ENCODE measurements at regions not wholly inside any gene's neighbourhood (a gene's known extent, or its start where the extent isn't known, plus 50 kb on each side); places are given as distances from the start of the nearest gene placed in this dataset.
"Not testable (repeated sequence)": the region's sequence is repeated elsewhere in the genome, so short reads cannot be mapped to it uniquely, and the experiment has no call there.

- DNase-seq (ENCODE audit: low spot score) = no peak
Measured at GRCh38 chr15:96177279-96177678, 153.2 kb upstream of the NR2F2 start.

DNA sequence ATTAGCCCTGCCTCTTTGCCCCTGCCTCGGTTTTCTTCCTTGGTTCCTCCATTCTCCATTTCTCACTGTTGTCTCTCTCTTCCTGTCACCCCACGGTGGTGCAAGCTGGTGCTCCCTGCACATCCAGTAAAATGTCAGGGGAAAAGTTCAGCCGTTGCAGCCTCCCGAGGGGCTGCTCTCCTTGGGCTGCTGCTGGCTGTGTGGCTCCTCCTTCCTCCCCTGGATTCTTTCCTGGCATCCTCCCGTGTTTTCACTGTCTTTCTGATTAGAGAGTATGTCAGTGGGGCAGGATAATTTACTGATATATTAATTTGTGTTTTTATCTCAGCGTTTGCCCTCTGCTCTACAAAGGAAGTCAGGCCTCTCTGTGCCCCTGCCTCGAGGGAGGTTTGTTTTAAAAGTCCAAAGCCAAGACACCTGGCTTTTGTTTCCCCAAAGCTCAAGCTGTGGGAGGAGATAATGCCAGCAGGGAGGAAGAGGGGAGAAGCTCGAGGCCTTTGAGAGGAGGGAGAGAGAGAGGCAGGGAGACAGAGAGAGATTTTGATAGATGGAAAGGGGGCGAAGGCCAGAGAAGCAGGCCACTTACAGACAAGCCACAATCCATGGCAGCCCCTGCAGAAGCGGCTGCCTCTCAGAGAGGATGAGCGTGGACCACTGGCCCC lies 150.3 kb upstream of the NR2F2 start:
- no peak for DNase-seq (ENCODE audit: low spot score)

DNA sequence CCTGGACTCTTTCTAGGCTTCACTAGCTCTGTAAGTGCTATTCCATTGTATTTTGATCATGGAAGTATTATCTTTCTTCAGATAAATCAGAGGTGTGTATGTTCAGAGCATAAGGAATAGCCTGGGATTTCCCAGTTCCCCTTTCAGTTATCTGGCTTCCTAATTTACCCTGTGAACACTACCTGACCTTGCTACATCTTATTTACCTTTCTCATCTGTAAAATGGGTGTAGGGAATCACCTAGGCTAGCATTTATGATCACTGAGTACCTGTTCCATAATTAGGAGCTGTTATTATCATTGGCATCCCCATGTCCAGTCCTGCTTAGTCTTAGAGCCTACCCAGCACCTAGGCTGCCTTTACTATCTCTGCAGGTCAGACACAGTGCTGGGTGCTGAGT lies 149.3 kb upstream of the NR2F2 start:
- DNase-seq (ENCODE audit: low spot score) = no peak

GRCh38 chr15:96181873-96182301 lies 148.6 kb upstream of the NR2F2 start:
- peak; percentile 66 for DNase-seq (ENCODE audit: low spot score)

DNA sequence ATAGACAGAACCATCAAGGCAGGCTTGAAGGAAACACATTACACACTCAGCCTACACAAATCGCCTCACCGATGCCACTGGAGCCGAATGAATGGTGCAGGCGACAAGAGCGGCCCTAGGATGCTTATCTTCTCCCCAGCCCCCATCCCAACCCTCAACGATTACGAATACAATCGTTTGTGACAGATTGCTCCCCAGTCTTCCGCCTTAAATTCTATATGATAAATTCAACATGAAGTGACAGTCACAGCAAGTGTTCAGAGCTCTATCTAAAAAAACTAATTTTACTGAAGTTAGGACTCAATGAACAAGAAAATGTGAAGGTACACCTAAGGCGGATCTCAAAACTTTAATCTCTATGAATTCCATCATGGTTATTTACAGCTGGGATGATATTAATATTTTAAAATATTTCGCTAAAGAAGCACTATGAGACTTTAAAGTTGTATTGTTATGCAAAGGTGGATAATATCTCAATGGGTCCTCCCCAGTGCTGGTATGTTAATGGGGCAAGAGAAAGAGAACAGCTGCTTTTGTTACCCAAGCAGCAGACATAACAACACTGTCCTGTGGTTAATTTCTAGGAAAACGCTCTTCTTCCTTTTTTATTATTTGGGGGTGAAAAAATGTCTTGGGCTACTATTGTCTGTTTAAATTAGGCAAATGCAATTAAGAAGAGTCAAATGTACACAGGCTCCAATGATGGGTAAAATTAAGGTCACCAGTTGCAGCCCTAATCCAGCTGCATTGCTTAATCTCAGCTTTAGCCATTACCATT lies 147.6 kb upstream of the NR2F2 start:
- DNase-seq (ENCODE audit: low spot score) = no peak

DNA sequence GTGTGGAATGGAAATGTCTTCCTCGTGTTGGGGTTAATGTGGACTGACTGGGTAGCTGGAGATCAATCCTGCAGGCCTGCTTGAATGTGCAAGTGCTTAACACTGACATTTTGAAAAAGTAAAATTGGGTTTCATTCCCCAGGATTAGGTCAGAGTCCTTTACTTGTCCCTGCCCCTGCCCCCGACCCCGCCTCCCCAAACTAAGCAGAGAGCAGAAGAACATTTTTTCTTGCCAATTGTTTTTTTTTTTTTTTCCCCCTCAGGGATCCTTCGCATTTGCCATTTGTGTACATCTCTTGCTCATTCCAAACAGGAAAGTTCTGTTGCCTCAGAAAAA lies 147.0 kb upstream of the NR2F2 start:
- no peak for DNase-seq (ENCODE audit: low spot score)

DNA sequence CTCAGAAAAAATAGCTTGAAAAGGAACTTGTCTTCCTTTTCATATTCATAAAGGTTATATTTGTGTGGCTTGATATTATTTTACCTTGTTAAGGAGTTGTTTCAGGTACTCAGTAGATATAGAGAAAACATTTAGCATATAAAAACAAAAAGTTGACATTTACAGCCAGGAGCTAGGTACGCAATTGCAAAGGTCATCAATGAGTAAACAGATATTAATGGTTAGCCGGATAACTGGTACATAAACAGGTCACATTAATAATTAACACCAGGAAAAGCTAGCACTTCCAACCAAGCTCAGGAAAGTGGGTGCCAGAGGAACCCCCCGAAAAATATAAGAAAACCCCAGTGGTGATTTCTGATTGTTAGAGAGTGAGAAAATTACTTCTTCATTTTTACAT lies 146.6 kb upstream of the NR2F2 start:
- no peak for DNase-seq (ENCODE audit: low spot score)

DNA sequence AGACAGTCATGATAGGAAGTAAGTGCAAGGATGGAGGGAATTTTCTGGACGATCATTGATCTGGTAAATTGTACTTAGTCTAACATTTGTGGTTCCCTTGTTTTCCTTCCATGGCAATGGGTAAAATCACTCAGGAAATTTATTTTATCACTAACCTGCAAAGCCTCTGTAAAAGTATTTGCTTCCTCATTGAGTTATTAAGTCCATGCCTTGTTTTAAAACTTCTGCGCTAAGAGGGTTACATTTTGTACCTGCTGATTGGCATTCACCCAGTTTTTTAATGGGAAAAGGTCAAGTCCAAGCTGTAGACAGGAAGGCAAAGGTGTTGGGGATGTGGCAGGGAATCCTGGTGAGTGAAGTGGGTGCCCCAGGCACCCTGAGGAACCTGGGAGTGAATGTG lies 146.2 kb upstream of the NR2F2 start:
- no peak for DNase-seq (ENCODE audit: low spot score)

- DNase-seq (ENCODE audit: low spot score) = no peak
Measured at GRCh38 chr15:96186105-96186504, 144.4 kb upstream of the NR2F2 start.

DNA sequence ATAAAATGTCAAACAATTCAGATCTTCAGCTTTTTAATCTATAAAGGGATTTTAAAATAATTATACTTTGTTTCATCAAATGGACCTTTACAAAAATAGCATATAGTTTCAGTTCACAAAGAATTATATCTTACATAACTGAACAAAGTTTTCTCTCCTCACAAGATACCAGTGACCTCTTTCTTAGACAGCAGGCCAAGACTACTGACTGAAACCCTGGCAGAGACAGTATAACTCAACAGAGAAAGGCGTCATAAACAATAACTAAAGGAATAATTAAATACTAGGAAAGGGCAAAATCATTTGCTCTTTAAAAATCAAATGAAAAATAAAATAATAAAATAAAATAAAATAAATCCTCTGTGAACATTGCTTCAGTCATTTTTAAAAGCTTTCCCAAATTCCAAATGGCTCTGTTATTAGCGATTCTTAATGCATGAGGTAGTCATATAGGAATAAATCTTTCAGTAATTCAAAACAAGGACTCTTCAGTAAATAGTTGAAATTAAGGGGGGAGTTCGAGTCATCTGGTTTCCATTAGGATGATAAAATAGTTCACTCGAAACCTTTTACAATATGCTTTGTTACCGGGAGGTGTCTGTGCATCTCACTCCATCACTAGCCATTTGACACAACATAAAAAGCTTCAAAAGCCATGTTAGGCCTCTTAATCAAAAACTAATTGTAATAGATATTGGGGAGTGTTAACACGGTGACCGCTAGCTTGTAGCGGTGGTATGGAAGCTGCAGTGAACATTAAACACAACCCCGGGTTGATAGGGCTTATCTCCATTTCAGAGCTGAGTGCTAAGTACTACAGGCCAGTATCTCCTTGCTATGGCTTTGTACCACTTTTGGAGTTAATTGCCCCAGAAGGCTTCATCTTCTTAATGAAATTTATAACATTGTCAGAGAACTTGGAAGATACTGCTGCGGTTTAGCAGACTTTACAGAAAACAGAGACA lies 142.9 kb upstream of the NR2F2 start:
- no peak for DNase-seq (ENCODE audit: low spot score)

DNA sequence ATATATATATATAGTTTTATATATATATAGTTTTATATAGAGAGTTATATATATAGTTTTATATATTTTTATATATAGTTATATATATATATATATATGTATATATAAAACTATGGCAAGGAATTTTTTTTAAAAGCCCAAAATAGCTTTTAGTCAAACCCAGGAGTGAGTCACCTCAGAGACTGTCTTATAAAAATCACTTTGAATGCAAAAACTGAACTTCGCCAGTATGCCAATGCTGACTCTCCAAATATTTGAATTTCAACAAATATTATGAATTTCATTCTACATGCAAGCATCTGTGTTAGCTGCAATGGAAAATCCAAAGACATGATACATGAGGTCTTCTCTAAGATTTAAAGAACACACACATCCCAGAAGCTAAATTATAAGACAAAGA lies 132.8 kb upstream of the NR2F2 start:
- no peak for DNase-seq (ENCODE audit: low spot score)

- DNase-seq (ENCODE audit: low spot score) = no peak
Measured at GRCh38 chr15:96199111-96199510, 131.4 kb upstream of the NR2F2 start.

- DNase-seq (ENCODE audit: low spot score) = no peak
Measured at GRCh38 chr15:96200357-96200967, 130.0 kb upstream of the NR2F2 start.

DNA sequence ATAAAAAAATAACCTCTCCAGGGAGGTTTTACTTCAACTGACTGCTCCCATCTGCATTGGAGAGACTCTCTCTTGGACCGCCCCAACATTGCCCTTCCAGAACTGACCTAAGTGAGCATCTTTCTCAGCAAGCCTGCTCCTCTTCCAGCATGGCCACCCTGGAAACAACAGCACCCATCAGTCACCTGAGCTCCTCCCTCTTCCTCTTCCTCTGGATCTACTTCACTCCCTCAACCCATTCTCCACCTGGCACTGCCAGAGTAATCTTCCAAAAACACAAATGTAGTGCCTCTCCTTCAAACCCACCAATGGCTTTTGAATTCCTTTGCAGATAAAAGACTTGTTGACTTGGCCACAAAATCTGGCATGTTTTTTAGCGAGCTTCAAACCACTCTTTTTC lies 128.8 kb upstream of the NR2F2 start:
- DNase-seq (ENCODE audit: low spot score) = no peak

DNA sequence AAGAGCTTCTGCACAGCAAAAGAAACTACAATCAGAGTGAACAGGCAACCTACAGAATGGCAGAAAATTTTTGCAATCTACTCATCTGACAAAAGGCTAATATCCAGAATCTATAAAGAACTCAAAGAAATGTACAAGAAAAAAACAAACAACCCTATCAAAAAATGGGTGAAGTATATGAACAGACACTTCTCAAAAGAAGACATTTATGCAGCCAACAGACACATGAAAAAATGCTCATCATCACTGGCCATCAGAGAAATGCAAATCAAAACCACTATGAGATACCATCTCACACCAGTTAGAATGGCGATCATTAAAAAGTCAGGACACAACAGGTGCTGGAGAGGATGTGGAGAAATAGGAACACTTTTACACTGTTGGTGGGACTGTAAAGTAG lies 124.9 kb upstream of the NR2F2 start:
- DNase-seq (ENCODE audit: low spot score) = not testable (repeated sequence)

DNA sequence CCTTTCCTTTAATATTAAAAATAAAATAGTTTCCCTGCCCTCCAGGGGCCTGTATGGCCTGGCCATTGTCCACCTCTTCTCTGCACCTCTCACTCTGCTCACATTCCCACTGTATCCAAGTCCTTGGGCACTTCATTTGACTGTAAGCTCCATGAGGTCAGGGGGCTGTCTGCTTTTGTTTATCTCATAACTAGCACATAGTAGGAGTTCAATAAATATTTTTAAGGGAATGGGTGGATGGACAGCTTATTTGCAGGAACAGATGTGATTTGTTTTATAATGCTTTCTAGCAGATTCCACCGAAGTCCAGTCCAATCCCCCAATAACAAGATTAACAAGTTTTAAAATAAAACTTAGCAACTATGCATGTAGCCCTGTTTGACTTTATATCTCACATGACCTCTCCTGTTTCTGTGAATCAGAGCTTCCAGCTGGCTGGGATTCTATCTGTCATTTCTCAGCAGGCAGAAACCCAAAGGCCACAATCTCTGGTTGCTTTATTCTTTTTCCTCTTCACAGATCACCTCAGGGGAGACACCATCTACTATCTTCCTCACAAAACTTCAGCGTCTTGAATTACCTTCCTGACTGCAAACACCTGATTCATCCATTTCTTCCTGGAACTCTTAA lies 123.0 kb upstream of the NR2F2 start:
- no peak for DNase-seq (ENCODE audit: low spot score)

DNA sequence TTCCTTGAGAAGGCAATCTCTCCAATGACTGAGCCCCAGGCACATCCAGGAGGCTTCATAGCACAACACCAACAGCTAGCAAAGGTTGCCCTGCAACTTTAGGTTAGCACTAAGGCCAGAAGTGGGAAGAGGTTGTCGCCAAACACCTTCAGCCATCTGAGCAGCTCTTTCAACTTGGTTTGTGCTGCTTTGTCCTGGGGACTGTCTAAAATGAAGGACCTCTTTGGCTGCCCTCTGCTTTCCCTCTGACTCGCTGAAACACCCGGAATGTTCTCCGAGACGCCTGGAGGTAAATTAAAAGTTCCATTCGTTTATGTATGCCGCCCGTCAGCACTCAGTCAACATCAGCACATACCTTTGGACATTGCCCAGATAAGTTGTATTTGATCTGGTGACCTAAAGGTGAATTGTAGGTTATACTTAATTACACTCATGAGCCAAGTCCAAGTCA lies 121.2 kb upstream of the NR2F2 start:
- DNase-seq (ENCODE audit: low spot score) = no peak

DNA sequence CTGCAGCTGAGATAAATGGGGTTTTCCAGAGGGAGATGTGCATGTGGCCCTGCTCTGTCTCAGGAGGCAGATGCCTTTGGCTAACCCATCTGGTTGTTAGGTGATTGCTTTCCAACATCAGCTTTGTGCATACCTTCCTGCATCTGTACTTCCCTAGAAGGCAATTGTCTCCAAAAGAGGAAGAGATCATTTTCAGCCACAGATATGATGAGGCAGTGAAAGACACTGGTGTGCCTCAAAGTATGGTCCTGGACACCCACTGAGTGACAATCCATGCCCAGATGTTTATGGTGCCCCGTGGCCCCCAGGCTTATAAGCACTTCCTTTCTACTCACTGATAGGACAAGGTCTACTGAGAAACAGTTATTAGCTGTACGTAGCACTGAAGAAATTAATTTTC lies 117.5 kb upstream of the NR2F2 start:
- DNase-seq (ENCODE audit: low spot score) = no peak

DNA sequence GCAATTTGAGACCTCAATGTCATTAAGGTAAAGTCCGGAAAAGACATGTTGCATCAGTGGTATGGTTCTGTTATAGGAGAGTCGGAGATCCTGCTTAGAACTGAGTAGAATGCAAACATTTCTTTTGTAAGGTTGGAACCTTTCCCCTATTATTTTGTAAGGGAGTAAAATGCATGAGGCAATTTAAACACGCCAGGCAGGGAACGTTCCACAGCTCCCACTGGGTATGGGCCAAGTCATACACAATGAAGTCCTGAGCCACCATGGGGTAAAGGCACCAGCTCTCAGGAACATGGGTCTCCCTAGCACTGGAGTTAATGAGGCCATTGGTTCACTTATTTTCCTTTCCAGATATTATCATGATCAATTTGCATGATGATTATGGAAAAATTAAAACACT lies 116.6 kb upstream of the NR2F2 start:
- DNase-seq (ENCODE audit: low spot score) = no peak

- DNase-seq (ENCODE audit: low spot score) = not testable (repeated sequence)
Measured at GRCh38 chr15:96216481-96216880, 114.0 kb upstream of the NR2F2 start.

DNA sequence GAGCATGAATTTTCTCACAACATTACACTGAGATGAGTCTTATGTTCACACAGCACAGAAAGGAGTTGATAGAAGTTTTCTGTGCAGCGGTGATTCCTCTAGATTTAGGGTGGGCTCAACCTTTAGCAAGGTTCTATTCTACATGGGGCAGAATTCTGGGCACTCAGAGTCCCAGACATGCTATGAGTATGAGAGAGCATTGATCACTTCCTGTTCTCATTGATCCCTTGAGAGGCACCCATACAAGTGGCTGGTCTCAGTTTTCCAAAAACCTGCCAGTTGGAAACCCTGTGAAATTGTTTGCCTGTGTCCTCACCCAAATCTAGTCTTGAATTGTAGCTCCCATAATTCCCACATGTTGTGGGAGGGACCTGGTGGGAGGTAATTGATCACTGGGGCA lies 112.5 kb upstream of the NR2F2 start:
- no peak for DNase-seq (ENCODE audit: low spot score)
